Gastrocnemius medialis (tissue), 4 donors: ENCODE measurements at regions not wholly inside any gene's neighbourhood (a gene's known extent, or its start where the extent isn't known, plus 50 kb on each side); places are given as distances from the start of the nearest gene placed in this dataset.

Source experiments
- CTCF ChIP-seq, 5 experiments: fragments of 450-650 bp in 3 of 5; fragments of 200-600 bp in 2 of 5; sonication (generic) in 2 of 5; IDR thresholded peaks in 4 of 5; conservative IDR thresholded peaks in 1 of 5; 1 replicate in 4 of 5; 2 replicates in 1 of 5; pipeline ENCODE4 v1.5.1; 2016 to 2019; ENCODE audit warnings: antibody characterized with exemption in 5 of 5, mild to moderate bottlenecking in 3 of 5, moderate library complexity in 3 of 5
- POLR2A ChIP-seq, 2 donors: fragments of 450-650 bp; IDR thresholded peaks; one replicate each; pipeline ENCODE4 v1.6.1; 2017; ENCODE audit warnings: antibody characterized with exemption in 2 of 2, mild to moderate bottlenecking in 2 of 2, moderate library complexity in 2 of 2

- TF ChIP-seq CTCF (IDR thresholded peaks at IDR 0.05 in 4 of 5, conservative IDR thresholded peaks at IDR 0.05 in 1 of 5): peak in 2 of 5 experiments; percentile 10 to 22
- no peak for TF ChIP-seq POLR2A (IDR thresholded peaks at IDR 0.05)
Measured at GRCh38 chr21:32826329-32827167, 55.0 kb upstream of the PAXBP1 start.
